Keratinocyte (primary cell): ENCODE measurements at regions not wholly inside any gene's neighbourhood (a gene's known extent, or its start where the extent isn't known, plus 50 kb on each side); places are given as distances from the start of the nearest gene placed in this dataset.

Source experiments
- DNase-seq: peaks from one replicate; pipeline ENCODE4 v3.0.0-alpha.2; 2011; ENCODE audit warnings: low read depth, missing footprints, low spot score
- FAIRE-seq: peaks from 2 replicates; lab custom pipeline; 2011; peaks lifted over from hg19 to GRCh38; lab: Jason Lieb, UNC
- H2AFZ ChIP-seq: 2 replicates; pipeline ENCODE4 v1.6.0; 2012; ENCODE audit warnings: low read length, control low read depth, inconsistent platforms; ENCODE audit not compliant: control insufficient read depth
- H3K27ac ChIP-seq: 2 replicates; pipeline ENCODE4 v1.5.1; 2011; ENCODE audit warnings: low read length; ENCODE audit not compliant: control insufficient read depth, insufficient read depth
- H3K27me3 ChIP-seq: 3 replicates; pipeline ENCODE4 v1.6.0; 2011; ENCODE audit warnings: low read length; ENCODE audit not compliant: control insufficient read depth, insufficient read depth; ENCODE audit errors: extremely low read depth
- H3K36me3 ChIP-seq, 2 experiments: 2 replicates in 1 of 2; 3 replicates in 1 of 2; pipeline ENCODE4 v1.5.1; 2011; ENCODE audit warnings: low read length in 2 of 2, mild to moderate bottlenecking in 1 of 2; ENCODE audit not compliant: control insufficient read depth in 2 of 2, insufficient read depth in 2 of 2; ENCODE audit errors: extremely low read depth in 1 of 2
- H3K4me1 ChIP-seq: 3 replicates; pipeline ENCODE4 v1.5.1; 2011; ENCODE audit warnings: low read length; ENCODE audit not compliant: control insufficient read depth, insufficient read depth; ENCODE audit errors: extremely low read depth
- H3K4me2 ChIP-seq: 3 replicates; pipeline ENCODE4 v1.6.0; 2011; ENCODE audit warnings: low read depth, low read length; ENCODE audit not compliant: control insufficient read depth, insufficient read depth; ENCODE audit errors: extremely low read depth
- H3K4me3 ChIP-seq, 3 experiments: fragments of 200-600 bp in 1 of 3; sonication (generic) in 1 of 3; 2 replicates in 2 of 3; 3 replicates in 1 of 3; pipeline ENCODE4 v1.5.1; 2011 to 2016; ENCODE audit warnings: low read length in 3 of 3, mild to moderate bottlenecking in 3 of 3, control low read depth in 2 of 3, inconsistent platforms in 1 of 3, low read depth in 1 of 3, mixed read lengths in 1 of 3, mixed run types in 1 of 3, moderate library complexity in 1 of 3; ENCODE audit not compliant: control insufficient read depth in 2 of 3, insufficient read depth in 2 of 3; ENCODE audit errors: extremely low read depth in 1 of 3
- H3K79me2 ChIP-seq: 2 replicates; pipeline ENCODE4 v1.6.0; 2012; ENCODE audit warnings: low read length; ENCODE audit not compliant: control insufficient read depth, insufficient read depth
- H3K9ac ChIP-seq: 3 replicates; pipeline ENCODE4 v1.6.0; 2011; ENCODE audit warnings: low read length; ENCODE audit not compliant: control insufficient read depth, insufficient read depth; ENCODE audit errors: extremely low read depth
- H3K9me1 ChIP-seq: 3 replicates; pipeline ENCODE4 v1.6.0; 2011; ENCODE audit warnings: low read length; ENCODE audit not compliant: control insufficient read depth, insufficient read depth; ENCODE audit errors: extremely low read depth
- H3K9me3 ChIP-seq: 2 replicates; pipeline ENCODE4 v1.5.1; 2012; ENCODE audit warnings: low read depth, low read length; ENCODE audit not compliant: control insufficient read depth
- H4K20me1 ChIP-seq: 3 replicates; pipeline ENCODE4 v1.6.0; 2011; ENCODE audit warnings: low read length; ENCODE audit not compliant: control insufficient read depth, insufficient read depth; ENCODE audit errors: extremely low read depth
- EZH2 ChIP-seq: IDR thresholded peaks from one replicate; pipeline ENCODE4 v1.6.1; 2012; ENCODE audit warnings: inconsistent platforms, mild to moderate bottlenecking, low read length, moderate library complexity
- dilution Hi-C: fragments of 300-500 bp; cut with MboI; formaldehyde crosslinking; loops from one replicate; pipeline ENCODE4 v1.7.0; 2020; ENCODE audit warnings: low sequenced_read_pairs; ENCODE audit not compliant: extremely low pct_ligation_motif_present
- TF ChIP-seq, protein P1 (sequence below), 3 experiments: IDR thresholded peaks in 1 of 3; conservative IDR thresholded peaks in 1 of 3; optimal IDR thresholded peaks in 1 of 3; 2 replicates in 2 of 3; 3 replicates in 1 of 3; pipeline versions ENCODE3 to v1.5.1; 2011; ENCODE audit warnings: low read length in 3 of 3, mild to moderate bottlenecking in 3 of 3, moderate library complexity in 2 of 3, control low read depth in 1 of 3, inconsistent platforms in 1 of 3; ENCODE audit not compliant: insufficient read depth in 2 of 3; ENCODE audit errors: extremely low read depth in 1 of 3

DNA sequence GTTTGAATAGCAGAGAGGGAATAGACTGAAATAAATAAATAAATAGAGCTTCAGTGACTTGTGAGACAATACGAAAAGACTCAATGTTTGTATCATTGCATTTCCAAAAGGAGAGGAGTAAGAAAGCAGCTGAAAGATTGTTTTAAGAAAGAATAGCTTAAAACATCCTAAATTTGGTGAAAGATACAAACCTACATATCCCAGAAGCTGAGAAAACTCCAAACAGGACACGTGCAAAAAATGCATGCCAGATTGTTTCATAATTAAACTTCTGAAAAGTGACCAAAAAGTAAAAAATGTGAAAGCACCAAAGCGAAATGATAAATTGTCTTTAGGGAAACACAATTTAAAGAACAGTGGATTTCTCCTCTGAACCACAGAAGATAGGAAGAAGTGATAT is 711.0 kb downstream of the AACS start:
- dilution Hi-C loops = no loop called here
- H3K9me3 ChIP-seq = no peaks in the 10 kb centered on the region
- no peak overlapping the region for H2AFZ ChIP-seq
- H3K27ac ChIP-seq = no peak overlapping the region
- no peak for TF ChIP-seq EZH2
- TF ChIP-seq, protein P1, sequence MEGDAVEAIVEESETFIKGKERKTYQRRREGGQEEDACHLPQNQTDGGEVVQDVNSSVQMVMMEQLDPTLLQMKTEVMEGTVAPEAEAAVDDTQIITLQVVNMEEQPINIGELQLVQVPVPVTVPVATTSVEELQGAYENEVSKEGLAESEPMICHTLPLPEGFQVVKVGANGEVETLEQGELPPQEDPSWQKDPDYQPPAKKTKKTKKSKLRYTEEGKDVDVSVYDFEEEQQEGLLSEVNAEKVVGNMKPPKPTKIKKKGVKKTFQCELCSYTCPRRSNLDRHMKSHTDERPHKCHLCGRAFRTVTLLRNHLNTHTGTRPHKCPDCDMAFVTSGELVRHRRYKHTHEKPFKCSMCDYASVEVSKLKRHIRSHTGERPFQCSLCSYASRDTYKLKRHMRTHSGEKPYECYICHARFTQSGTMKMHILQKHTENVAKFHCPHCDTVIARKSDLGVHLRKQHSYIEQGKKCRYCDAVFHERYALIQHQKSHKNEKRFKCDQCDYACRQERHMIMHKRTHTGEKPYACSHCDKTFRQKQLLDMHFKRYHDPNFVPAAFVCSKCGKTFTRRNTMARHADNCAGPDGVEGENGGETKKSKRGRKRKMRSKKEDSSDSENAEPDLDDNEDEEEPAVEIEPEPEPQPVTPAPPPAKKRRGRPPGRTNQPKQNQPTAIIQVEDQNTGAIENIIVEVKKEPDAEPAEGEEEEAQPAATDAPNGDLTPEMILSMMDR (optimal IDR thresholded peaks at IDR 0.05 in 1 of 3, IDR thresholded peaks at IDR 0.05 in 1 of 3, conservative IDR thresholded peaks at IDR 0.05 in 1 of 3; ENCODE audit: extremely low read depth in 1 of 3, insufficient read depth in 2 of 3, low read length in 3 of 3) = no peak
- no peaks in the 10 kb centered on the region for H3K36me3 ChIP-seq
- H3K4me3 ChIP-seq = no peak overlapping the region
- no peak overlapping the region for H3K9ac ChIP-seq
- H3K27me3 ChIP-seq = no peaks in the 10 kb centered on the region
- no peaks in the 10 kb centered on the region for H4K20me1 ChIP-seq
- H3K9me1 ChIP-seq = no peaks in the 10 kb centered on the region
- no peaks in the 10 kb centered on the region for H3K79me2 ChIP-seq
- FAIRE-seq (no peak), DNase-seq (no peak)
- H3K4me2 ChIP-seq = no peak overlapping the region
- no peaks in the 10 kb centered on the region for H3K4me1 ChIP-seq

DNA sequence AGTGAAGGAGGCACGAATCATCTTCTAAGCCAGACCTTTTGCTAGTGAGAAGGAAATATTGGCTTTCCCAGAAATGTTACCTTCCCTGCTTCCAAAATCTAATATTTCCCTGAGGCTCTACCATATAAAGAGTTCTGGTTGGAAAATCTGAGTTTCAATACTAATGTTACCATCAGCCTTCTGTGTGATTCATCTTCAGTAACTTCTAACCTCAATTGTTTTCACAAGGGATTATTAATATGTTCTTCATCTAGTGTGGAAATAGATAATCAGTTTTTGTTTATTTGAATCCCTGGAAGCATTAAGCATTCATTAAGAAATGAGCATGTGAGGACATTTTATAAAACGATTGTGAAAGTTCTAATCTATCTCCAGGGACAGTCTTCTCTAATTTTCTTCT is 720.9 kb downstream of the AACS start:
- no peak for FAIRE-seq
- no peaks in the 10 kb centered on the region for H3K36me3 ChIP-seq
- H4K20me1 ChIP-seq = no peaks in the 10 kb centered on the region
- no peak for DNase-seq
- no peak overlapping the region for H3K4me3 ChIP-seq
- dilution Hi-C loops = no loop called here
- no peak overlapping the region for H3K4me2 ChIP-seq
- H3K9me1 ChIP-seq = no peaks in the 10 kb centered on the region
- no peaks in the 10 kb centered on the region for H3K4me1 ChIP-seq
- H3K79me2 ChIP-seq = no peaks in the 10 kb centered on the region
- no peak for TF ChIP-seq EZH2
- TF ChIP-seq, protein P1 (optimal IDR thresholded peaks at IDR 0.05 in 1 of 3, IDR thresholded peaks at IDR 0.05 in 1 of 3, conservative IDR thresholded peaks at IDR 0.05 in 1 of 3; ENCODE audit: extremely low read depth in 1 of 3, insufficient read depth in 2 of 3, low read length in 3 of 3) = no peak
- H3K27me3 ChIP-seq = no peaks in the 10 kb centered on the region
- H3K9me3 ChIP-seq = peaks cover 2% of the 10 kb centered on the region
- no peak overlapping the region for H2AFZ ChIP-seq
- no peak overlapping the region for H3K27ac ChIP-seq
- no peak overlapping the region for H3K9ac ChIP-seq
